Kidney epithelial cell (primary cell): ENCODE measurements at regions not wholly inside any gene's neighbourhood (a gene's known extent, or its start where the extent isn't known, plus 50 kb on each side); places are given as distances from the start of the nearest gene placed in this dataset.

ENCODE experiments used
- DNase-seq: peaks from one replicate; pipeline ENCODE4 v3.0.0-alpha.2; 2010; ENCODE audit warnings: low read depth
- H3K27me3 ChIP-seq: 2 replicates; pipeline ENCODE4 v1.6.0; 2011; ENCODE audit warnings: low read length; ENCODE audit not compliant: control insufficient read depth, insufficient read depth
- H3K36me3 ChIP-seq: 2 replicates; pipeline ENCODE4 v1.5.1; 2011; ENCODE audit warnings: low read length; ENCODE audit not compliant: control insufficient read depth, insufficient read depth
- H3K4me3 ChIP-seq: 2 replicates; pipeline ENCODE4 v1.5.1; 2011; ENCODE audit warnings: low read depth, mild to moderate bottlenecking, control low read depth, low read length
- TF ChIP-seq, protein P1 (sequence below): IDR thresholded peaks from 2 replicates; pipeline ENCODE4 v1.5.1; 2011; ENCODE audit warnings: mild to moderate bottlenecking, moderate library complexity, low read length, control low read depth, inconsistent platforms; ENCODE audit not compliant: insufficient read depth, poor library complexity, severe bottlenecking

DNA sequence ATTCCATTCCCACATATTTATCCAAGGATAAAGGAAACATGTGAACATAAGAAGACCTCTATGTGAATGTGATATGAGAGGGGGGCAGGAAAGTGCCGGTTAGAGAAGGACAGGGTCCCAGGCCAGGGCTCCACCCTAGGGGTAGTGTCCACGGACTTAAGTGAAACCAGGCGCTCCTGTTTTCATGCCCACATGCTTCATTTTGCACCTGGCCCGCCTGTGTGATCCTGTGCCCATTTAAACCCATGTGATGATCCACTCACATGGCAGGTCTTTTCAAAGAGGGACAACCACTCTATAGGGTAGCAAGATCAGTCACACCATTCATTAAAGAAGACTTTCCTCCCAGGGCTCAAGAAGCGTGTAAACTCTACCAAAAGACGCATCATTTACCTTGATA lies 865.3 kb upstream of the GJE1 start:
- DNase-seq = no peak
- Histone ChIP-seq H3K4me3 (no peak overlapping the region), H3K36me3 (no peaks in the 10 kb centered on the region), H3K27me3 (no peaks in the 10 kb centered on the region)
- TF ChIP-seq, protein P1, sequence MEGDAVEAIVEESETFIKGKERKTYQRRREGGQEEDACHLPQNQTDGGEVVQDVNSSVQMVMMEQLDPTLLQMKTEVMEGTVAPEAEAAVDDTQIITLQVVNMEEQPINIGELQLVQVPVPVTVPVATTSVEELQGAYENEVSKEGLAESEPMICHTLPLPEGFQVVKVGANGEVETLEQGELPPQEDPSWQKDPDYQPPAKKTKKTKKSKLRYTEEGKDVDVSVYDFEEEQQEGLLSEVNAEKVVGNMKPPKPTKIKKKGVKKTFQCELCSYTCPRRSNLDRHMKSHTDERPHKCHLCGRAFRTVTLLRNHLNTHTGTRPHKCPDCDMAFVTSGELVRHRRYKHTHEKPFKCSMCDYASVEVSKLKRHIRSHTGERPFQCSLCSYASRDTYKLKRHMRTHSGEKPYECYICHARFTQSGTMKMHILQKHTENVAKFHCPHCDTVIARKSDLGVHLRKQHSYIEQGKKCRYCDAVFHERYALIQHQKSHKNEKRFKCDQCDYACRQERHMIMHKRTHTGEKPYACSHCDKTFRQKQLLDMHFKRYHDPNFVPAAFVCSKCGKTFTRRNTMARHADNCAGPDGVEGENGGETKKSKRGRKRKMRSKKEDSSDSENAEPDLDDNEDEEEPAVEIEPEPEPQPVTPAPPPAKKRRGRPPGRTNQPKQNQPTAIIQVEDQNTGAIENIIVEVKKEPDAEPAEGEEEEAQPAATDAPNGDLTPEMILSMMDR = no peak

DNA sequence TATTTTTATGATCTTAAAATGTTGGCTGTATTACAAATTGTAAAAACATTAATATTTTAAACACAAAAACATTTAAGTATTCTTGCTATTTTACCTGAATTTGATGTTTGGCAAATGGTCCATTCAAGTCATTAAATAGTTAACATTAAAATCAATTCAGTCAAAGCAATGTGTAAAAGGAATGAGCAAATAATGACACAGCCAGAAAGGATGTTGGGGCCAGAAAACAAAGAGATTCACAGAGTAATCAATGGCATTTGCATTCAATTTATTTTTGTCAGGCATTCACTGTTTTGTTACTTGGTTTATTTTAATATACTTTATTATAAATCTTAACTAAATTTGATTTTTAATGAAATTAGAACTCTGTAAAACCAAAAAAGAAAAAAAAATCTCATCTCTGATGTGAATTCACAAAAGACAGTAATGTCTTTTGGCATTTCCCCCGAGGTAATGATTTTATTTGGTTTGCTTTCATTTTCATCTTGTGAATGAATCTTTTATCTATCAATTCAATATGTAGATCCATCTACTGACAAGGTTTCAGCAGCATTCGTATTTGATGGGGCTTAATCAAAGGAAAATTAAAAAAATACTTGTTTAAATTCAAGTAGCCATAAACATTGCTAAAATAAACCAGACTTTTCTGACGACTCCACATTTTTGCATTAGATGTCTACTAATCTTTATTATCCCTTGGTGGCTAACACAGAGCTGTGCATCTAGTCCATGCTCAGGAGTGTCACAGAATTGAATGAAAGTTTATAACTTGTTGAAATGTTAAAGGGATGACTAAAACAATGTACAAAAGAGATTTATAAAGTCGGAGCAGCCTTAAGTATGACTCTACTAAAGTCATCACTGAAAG lies 866.7 kb upstream of the GJE1 start:
- Histone ChIP-seq H3K36me3 (no peaks in the 10 kb centered on the region), H3K27me3 (no peaks in the 10 kb centered on the region), H3K4me3 (no peak overlapping the region)
- DNase-seq = no peak
- TF ChIP-seq, protein P1 = no peak

DNA sequence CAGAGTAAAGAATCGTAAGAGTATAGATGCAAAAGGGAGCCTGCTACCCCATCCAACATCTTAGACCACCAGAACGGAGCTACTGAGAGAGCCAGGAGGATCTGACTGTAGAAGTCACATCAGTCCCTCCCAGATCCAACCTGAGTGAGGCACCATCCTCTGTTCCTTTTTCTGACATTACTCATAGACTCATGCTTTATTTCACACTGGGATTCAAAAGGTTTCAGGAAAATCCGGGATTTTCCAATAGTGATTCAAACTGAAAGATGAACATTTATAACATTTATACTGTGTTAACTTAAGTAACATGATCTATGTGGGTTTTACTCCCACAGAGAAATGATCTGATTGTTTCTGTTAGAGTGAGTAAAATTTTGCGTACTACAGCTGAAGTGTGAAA lies 868.6 kb upstream of the GJE1 start:
- TF ChIP-seq, protein P1 = no peak
- Histone ChIP-seq H3K36me3 (no peaks in the 10 kb centered on the region), H3K27me3 (no peaks in the 10 kb centered on the region), H3K4me3 (no peak overlapping the region)
- DNase-seq = no peak

DNA sequence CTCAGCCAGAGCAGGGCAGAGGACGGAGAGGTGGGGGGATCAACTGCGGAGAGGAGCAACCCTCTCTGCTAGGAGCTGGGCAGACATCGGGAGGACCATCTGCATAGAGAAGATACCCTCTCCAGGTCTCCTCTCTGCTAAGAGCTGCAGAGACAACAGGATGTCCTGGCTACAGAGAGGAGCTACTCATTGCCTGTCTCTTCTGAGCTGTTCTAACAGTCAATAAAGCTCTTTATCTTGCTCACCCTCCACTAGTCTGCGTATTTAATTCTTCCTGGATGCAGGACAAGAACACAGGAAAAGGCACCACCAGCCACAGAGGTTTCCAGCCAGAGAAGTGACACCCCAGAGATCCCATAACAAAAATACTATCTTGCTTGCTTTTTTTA lies 871.1 kb upstream of the GJE1 start:
- no peaks in the 10 kb centered on the region for H3K36me3 ChIP-seq
- H3K27me3 ChIP-seq = no peaks in the 10 kb centered on the region
- no peak overlapping the region for H3K4me3 ChIP-seq
- TF ChIP-seq, protein P1 = no peak
- DNase-seq = no peak

DNA sequence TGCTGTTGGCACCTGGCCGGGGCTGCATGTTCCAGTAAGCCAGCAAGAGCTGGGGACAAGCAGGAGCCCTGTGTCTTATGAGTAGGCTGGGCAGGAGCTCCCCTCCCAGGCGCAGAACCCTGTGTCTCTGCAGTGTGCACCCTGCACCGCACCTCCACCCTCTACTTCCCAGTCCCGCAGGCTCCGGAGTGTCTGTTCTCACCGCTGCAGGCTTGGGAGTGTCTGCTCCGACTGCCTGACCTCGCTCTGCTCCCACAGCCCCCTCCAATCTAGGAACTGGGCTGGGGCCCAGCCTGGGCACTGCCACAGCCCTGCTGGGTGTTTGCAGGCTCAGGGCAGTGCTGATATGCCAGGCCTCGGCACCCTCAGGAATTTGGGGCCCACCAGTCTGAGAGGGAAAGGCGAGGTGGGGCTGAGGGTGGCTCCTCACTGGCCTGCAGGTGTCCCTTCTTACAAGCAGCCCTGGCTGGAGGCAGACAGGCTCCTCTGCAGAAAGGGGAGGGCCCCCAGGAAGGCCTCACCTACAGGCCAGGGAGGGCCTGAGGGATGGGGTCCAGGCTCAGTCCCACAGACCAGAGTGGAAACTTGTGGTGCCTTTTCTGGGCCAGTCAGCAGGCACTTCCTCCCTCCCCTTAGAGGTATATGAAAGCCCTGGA lies 871.6 kb upstream of the GJE1 start:
- Histone ChIP-seq H3K4me3 (no peak overlapping the region), H3K27me3 (no peaks in the 10 kb centered on the region), H3K36me3 (no peaks in the 10 kb centered on the region)
- TF ChIP-seq, protein P1 = no peak
- no peak for DNase-seq
